Activated T-cell treated with anti-CD3 and anti-CD28 coated beads, Interleukin-2, amount 50 U/mL, for 72 hours (primary cell): ENCODE measurements at regions not wholly inside any gene's neighbourhood (a gene's known extent, or its start where the extent isn't known, plus 50 kb on each side); places are given as distances from the start of the nearest gene placed in this dataset.

Experiments used
- ATAC-seq, 2 donors: fragments of 150-1000 bp; cut with Tn5 transposase; replicated peaks in 1 of 2; 2 replicates each; pipeline ENCODE4 v1.10.0; 2021; ENCODE audit warnings: moderate library complexity in 2 of 2, mild to moderate bottlenecking in 1 of 2
- DNase-seq, 2 donors: peaks; one replicate each; pipeline ENCODE4 v3.0.0; 2021 to 2022; ENCODE audit warnings: mixed read lengths in 1 of 2
- H3K27ac Mint-ChIP-seq: one replicate; pipeline ENCODE4 v1.8.0; 2022; ENCODE audit warnings: mild to moderate bottlenecking, moderate library complexity, mixed read lengths
- H3K27me3 Mint-ChIP-seq: one replicate; pipeline ENCODE4 v1.8.0; 2022; ENCODE audit warnings: low read depth, mixed read lengths
- H3K36me3 Mint-ChIP-seq, 2 donors: one replicate each; pipeline ENCODE4 v1.8.0; 2022; ENCODE audit warnings: mixed read lengths in 2 of 2, mild to moderate bottlenecking in 1 of 2; ENCODE audit not compliant: insufficient read depth in 2 of 2
- H3K4me1 Mint-ChIP-seq: one replicate; pipeline ENCODE4 v1.8.0; 2022; ENCODE audit warnings: low read depth, mixed read lengths
- H3K4me3 Mint-ChIP-seq, 2 donors: one replicate each; pipeline ENCODE4 v1.8.0; 2022; ENCODE audit warnings: mild to moderate bottlenecking in 2 of 2, mixed read lengths in 2 of 2, moderate library complexity in 2 of 2
- H3K9me3 Mint-ChIP-seq, 2 donors: one replicate each; pipeline ENCODE4 v1.8.0; 2022; ENCODE audit warnings: mixed read lengths in 2 of 2

DNA sequence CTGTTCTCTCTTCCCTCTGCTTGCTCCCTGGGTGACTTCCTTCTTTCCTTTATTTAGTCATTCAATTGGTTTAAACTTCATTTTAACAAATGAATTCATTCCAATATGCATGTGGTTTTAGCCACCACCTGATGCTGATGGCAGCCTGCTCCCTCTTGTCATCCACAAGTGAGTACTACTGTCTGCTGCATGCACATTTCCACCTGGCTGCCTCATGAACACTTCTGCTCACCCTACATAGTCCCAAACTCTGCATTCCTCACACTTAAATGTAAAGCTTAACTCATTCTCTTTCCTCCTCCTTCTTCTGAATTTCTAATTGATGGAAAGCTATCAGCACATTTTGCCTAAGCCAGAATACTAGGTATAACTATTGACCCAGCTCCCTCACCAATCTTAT is 184.7 kb upstream of the ZNF462 start:
- no peak overlapping the region for H3K4me3 Mint-ChIP-seq
- H3K36me3 Mint-ChIP-seq = peaks cover 0 to 3% of the 10 kb centered on the region in 2 donors

DNA sequence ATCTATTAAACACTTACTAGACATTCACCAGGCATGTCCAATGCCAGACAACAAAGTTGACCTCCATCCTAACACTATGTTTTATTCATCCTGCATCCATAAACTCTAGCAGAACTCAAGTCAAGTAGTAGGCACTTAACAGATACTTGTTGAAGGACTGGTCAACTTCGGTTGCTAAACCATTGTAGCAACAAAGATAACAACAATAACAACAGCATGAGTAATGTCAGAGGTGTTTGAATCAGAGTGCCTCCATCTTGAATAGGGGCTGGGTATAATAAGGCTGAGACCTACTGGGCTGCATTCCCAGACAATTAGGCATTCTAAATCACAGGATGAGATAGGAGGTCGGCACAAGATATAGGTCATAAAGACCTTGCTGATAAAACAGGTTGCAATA is 180.5 kb upstream of the ZNF462 start:
- peaks cover 5 to 15% of the 10 kb centered on the region in 2 donors for H3K9me3 Mint-ChIP-seq
- H3K27ac Mint-ChIP-seq = no peak overlapping the region
- no peaks in the 10 kb centered on the region for H3K4me1 Mint-ChIP-seq

More for the DNA sequence above, 184.7 kb upstream of the ZNF462 start:
- Mint-ChIP-seq H3K9me3 (peaks cover 5 to 11% of the 10 kb centered on the region in 2 donors), H3K27ac (no peak overlapping the region), H3K4me1 (no peaks in the 10 kb centered on the region), H3K27me3 (no peaks in the 10 kb centered on the region)
- ATAC-seq = no peak
- DNase-seq = no peak

DNA sequence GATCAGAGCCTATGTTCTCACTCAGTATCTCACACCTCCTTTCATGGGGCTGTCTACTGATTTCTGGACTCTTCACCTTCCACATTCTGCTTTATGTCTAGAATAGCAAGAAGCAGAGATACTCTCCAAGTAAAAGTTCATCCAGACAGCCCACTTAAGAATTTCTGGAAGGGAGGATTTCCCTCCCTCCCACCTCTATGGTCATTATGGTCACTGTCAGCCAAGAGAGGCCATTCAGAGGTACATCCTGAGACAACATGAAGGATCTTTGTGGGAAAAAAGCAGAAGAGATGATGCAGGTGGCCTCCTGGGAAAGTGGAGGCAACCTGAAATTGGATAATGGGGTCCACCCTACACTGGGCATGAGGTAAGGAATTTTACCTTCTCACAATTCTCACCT is 179.5 kb upstream of the ZNF462 start:
- ATAC-seq = no peak
- no peaks in the 10 kb centered on the region for H3K4me1 Mint-ChIP-seq
- no peaks in the 10 kb centered on the region for H3K36me3 Mint-ChIP-seq
- no peak overlapping the region for H3K4me3 Mint-ChIP-seq
- H3K27ac Mint-ChIP-seq = no peak overlapping the region
- no peaks in the 10 kb centered on the region for H3K27me3 Mint-ChIP-seq
- peaks cover 5 to 12% of the 10 kb centered on the region in 2 donors for H3K9me3 Mint-ChIP-seq
- no peak for DNase-seq

More for the DNA sequence above, 180.5 kb upstream of the ZNF462 start:
- H3K36me3 Mint-ChIP-seq = peaks cover 0 to 3% of the 10 kb centered on the region in 2 donors
- DNase-seq = no peak
- H3K4me3 Mint-ChIP-seq = no peak overlapping the region
- no peak for ATAC-seq
- no peaks in the 10 kb centered on the region for H3K27me3 Mint-ChIP-seq

DNA sequence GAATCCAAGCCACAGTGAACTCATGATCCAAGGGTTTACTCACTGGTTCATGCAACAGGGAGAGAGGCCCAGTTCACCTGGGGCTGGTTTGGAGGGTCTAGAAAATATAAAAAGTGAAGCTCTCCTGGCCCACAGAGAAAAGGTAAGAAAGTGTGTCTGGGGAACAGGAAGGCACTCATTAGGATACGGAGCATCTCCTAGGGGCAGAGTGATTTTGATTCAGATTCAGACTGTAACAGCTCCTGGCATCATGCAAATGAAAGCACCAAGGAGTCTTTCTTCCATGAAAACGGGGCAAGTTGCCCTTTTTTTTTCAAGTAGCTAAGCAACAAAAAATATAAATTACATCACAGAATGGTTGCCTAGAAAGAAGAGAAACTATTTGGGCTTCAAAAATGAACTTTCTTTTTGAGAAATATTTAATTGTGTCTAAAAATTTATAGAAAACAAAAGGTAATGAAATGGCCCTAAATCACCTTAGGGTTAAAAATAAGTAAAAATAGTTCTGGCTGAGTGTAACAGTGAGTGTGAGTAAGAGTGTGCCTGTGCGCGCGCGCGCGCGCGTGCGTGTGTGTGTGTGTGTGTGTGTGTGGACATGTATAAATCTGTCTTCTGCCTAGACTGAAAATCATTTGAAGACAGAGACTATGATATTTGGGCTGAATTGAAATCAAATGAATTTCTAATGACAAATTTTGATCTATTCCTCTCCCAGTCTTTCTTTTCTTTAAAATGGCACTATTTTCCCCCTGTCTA is 177.8 kb upstream of the ZNF462 start:
- H3K9me3 Mint-ChIP-seq = peaks cover 5 to 11% of the 10 kb centered on the region in 2 donors
- no peak overlapping the region for H3K4me3 Mint-ChIP-seq

DNA sequence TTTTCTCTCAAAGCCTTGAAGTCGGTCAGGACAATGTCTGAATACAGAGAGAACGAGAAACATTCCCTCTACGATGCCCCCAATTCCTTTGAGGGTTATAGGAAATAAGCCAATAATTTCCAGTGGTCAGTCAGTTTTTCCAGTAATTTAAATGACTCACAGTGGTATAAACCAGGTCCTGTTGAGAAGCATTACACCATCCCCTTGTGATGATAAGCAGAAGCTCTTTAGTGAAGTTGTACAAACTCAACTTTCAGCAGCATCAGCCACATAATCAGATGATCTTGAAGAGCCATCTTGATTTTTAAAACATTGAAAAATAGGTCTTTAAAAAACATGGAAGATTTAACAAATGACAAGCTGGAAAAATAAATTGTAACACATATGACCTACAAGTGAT is 173.9 kb upstream of the ZNF462 start:
- H3K4me1 Mint-ChIP-seq = no peaks in the 10 kb centered on the region

More for the DNA sequence above, 177.8 kb upstream of the ZNF462 start:
- Mint-ChIP-seq H3K36me3 (no peaks in the 10 kb centered on the region), H3K4me1 (no peaks in the 10 kb centered on the region), H3K27me3 (no peaks in the 10 kb centered on the region), H3K27ac (no peak overlapping the region)
- ATAC-seq (no peak), DNase-seq (no peak)

DNA sequence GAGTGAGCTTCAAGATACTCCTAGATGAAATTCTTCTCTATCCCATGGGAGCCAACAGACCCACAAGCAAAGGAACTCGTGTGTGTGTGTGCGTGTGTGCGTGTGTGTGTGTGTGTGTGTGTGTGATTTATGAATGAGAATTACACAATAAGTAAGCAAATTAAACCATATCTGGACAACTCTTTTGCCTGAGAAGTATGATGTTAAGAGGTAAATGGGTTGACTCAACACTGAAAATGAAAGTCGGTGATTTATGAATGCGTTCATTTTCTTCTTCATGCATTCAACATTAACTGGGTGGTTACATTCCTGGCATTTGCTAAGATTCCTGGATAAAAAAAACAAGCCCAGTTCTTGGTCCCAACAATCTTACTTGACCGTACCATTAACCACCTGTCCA is 171.3 kb upstream of the ZNF462 start:
- no peak for DNase-seq
- no peak overlapping the region for H3K4me3 Mint-ChIP-seq

More for the DNA sequence above, 173.9 kb upstream of the ZNF462 start:
- Mint-ChIP-seq H3K27ac (no peak overlapping the region), H3K4me3 (no peak overlapping the region), H3K27me3 (no peaks in the 10 kb centered on the region), H3K36me3 (no peaks in the 10 kb centered on the region), H3K9me3 (peaks cover 2 to 6% of the 10 kb centered on the region in 2 donors)
- ATAC-seq (no peak), DNase-seq (no peak)

DNA sequence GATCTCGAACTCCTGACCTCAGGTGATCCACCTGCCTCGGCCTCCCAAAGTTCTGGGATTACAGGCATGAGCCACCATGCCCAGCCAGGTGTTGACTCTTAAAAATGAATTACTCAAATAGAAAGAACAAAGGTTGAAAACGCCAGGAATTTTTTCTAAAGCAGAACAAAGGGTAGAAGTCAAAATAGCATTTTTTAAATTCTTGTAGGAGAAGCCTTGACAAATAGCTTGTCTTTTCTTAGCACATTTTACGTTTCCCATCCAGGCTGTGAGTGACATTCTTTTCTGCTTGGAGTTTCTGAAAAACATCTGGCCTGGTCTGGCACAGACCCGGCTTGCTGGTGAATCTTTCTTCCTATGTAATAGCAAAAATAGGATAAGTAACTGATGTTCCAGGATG is 169.4 kb upstream of the ZNF462 start:
- no peaks in the 10 kb centered on the region for H3K4me1 Mint-ChIP-seq
- DNase-seq (no peak), ATAC-seq (no peak)
- H3K36me3 Mint-ChIP-seq = no peaks in the 10 kb centered on the region
- no peak overlapping the region for H3K27ac Mint-ChIP-seq
- no peak overlapping the region for H3K4me3 Mint-ChIP-seq
- no peaks in the 10 kb centered on the region for H3K27me3 Mint-ChIP-seq
- peaks cover 0 to 3% of the 10 kb centered on the region in 2 donors for H3K9me3 Mint-ChIP-seq

More for the DNA sequence above, 171.3 kb upstream of the ZNF462 start:
- no peaks in the 10 kb centered on the region for H3K27me3 Mint-ChIP-seq
- peaks cover 0 to 3% of the 10 kb centered on the region in 2 donors for H3K9me3 Mint-ChIP-seq
- no peaks in the 10 kb centered on the region for H3K36me3 Mint-ChIP-seq
- no peak overlapping the region for H3K27ac Mint-ChIP-seq
- H3K4me1 Mint-ChIP-seq = no peaks in the 10 kb centered on the region
- ATAC-seq = no peak

DNA sequence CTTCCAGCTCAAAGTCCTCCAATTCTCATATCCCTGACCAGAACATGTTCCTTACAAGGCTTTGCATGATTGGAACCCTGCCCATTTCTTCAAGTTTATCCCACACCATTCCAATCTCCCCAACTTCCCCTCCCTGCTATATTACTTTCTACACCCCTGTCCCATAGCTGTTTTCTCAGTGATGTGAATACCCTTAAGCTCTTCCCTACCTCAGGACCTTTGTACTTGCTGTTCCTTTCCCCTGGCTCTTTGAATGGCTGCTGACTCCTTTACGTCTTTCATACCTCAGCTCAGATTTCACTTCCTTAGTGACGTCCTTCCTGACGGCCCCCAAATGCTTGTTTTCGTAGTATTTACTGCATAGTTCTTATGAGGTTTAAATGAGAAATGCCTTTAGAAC is 166.2 kb upstream of the ZNF462 start:
- ATAC-seq (no peak), DNase-seq (no peak)
- H3K27ac Mint-ChIP-seq = no peak overlapping the region
- H3K4me1 Mint-ChIP-seq = no peaks in the 10 kb centered on the region
- peaks cover 0 to 5% of the 10 kb centered on the region in 2 donors for H3K9me3 Mint-ChIP-seq
- H3K27me3 Mint-ChIP-seq = no peaks in the 10 kb centered on the region
- no peaks in the 10 kb centered on the region for H3K36me3 Mint-ChIP-seq
- no peak overlapping the region for H3K4me3 Mint-ChIP-seq

DNA sequence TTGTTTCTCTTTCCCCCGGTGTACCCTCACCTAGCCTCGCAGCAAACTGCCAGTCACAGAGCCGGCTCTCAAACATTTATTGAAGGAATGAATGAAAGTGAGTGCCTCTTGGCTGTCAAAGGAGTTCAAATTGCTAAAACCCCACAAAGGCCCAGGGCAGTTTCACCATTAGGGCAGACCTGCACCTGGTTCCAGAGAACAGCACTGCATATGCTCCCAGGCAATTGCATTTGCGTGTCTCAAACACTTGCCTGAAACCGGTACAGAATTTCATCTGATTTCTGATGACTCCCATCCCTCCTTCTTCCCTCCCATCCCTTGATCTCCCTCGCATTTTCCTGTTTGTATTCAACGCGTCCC is 165.6 kb upstream of the ZNF462 start:
- no peak for DNase-seq
- H3K36me3 Mint-ChIP-seq = no peaks in the 10 kb centered on the region
- ATAC-seq = no peak
- H3K4me3 Mint-ChIP-seq = no peak overlapping the region
- no peak overlapping the region for H3K27ac Mint-ChIP-seq
- H3K27me3 Mint-ChIP-seq = no peaks in the 10 kb centered on the region
- H3K9me3 Mint-ChIP-seq = peaks cover 0 to 7% of the 10 kb centered on the region in 2 donors
- H3K4me1 Mint-ChIP-seq = no peaks in the 10 kb centered on the region

DNA sequence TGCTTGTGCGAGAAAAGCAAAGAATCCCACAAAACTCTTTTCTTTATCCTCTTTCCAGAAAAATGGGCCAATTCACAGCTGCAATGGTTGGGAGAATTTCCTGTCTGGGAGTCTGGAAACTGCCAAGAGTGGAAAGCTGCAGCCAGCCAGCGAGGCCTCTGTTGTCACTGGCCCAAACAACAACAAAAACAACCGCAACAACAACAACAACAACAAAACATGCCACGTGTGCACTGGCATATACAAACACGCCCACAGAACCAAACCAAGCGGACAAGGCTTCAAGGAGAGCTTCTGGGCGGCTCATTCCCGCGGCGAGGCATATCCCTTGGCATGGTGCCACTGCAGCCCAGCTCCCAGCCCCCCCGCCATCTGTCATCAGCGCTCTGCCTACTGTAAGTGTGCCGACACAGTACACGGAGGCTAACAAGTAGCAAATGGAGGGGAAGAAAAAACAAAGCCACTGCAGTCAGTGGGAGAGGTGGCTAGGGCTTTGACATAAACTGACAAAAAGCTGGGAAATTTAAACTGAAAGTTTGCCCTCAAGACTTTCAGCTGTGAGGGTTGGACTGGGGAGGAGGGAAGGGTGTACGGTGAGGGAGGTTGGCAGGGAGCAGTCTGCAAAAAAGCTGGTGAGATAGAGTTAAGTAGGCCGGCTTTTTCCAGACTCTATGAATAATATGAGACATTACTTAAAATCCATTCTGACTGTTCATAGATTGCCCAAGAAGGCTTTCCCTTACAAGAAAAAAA is 165.0 kb upstream of the ZNF462 start:
- no peak for ATAC-seq
- no peaks in the 10 kb centered on the region for H3K36me3 Mint-ChIP-seq
- no peaks in the 10 kb centered on the region for H3K4me1 Mint-ChIP-seq
- no peak overlapping the region for H3K27ac Mint-ChIP-seq
- no peak for DNase-seq
- peaks cover 2 to 12% of the 10 kb centered on the region in 2 donors for H3K9me3 Mint-ChIP-seq
- no peaks in the 10 kb centered on the region for H3K27me3 Mint-ChIP-seq
- no peak overlapping the region for H3K4me3 Mint-ChIP-seq

DNA sequence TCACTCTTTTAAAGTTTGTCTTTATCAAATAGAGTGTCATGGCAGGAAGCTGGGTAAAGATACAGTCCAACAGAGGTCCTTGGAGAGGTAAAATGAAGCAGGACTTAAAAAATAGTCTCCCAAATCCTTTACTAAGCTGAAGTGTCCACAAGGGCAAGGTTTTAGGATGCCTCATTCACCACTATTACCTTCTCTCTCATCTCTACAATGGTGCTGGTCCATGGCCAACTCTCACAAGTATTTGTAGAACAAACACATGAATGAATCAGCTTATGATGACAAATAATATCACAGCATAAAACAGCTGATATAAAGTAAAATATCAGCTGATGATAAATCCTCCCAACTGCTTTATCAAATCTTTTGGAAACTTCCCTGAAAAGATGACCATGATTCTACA is 162.3 kb upstream of the ZNF462 start:
- H3K4me1 Mint-ChIP-seq = no peaks in the 10 kb centered on the region
- no peaks in the 10 kb centered on the region for H3K36me3 Mint-ChIP-seq
- H3K27me3 Mint-ChIP-seq = no peaks in the 10 kb centered on the region
- H3K27ac Mint-ChIP-seq = no peak overlapping the region
- H3K9me3 Mint-ChIP-seq = peaks cover 4 to 20% of the 10 kb centered on the region in 2 donors
- DNase-seq (no peak), ATAC-seq (no peak)
- no peak overlapping the region for H3K4me3 Mint-ChIP-seq

DNA sequence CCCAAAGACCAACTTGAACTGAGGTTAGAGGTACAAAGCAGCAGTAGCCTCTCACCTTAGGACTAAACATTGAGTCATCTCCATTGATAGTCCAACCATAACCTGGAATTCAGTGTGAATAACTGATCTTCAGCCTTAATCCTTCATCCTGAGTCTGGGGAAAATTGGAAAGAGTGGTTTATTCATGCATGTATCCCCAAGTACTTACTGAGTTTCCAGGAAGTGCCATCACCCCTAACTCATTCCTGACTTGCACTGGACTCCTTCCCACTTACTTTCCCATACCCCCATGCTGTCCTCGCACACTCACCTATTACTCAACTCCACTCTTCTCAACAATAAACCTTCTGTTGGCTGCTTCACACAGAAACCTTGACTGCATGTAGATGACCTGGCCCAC is 161.4 kb upstream of the ZNF462 start:
- Mint-ChIP-seq H3K27me3 (no peaks in the 10 kb centered on the region), H3K9me3 (peaks cover 4 to 21% of the 10 kb centered on the region in 2 donors), H3K36me3 (no peaks in the 10 kb centered on the region), H3K4me1 (no peaks in the 10 kb centered on the region), H3K4me3 (no peak overlapping the region), H3K27ac (no peak overlapping the region)
- no peak for DNase-seq
- no peak for ATAC-seq

DNA sequence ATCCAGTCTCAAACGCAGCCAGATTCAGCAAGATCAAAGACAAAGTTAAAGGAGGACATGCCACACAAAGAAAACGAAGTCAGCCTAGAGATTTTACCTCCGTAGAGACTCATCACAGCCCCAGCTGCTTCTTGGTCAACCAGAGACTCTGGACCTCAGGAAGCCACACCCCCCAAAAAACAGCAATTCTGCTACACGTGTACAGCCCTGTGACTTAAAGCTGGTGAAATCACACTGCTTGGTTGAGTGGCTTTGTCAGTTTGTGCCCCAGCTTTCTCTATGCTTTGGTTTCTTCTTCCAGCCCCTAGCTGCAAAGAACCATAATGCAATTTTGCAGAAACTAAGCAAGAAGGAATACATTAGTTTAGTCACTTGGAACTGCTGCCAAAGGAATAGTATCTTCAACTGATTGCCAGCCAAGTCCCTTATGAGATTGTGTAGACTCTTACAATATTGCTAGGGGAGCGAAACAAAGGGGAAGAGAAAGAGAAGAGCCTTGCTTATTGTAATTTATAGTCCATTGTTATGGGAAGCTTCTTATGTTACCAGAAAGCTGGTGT is 158.8 kb upstream of the ZNF462 start:
- Mint-ChIP-seq H3K9me3 (peaks cover 5 to 21% of the 10 kb centered on the region in 2 donors), H3K4me1 (no peaks in the 10 kb centered on the region), H3K27ac (no peak overlapping the region)

More for the DNA sequence above, 158.8 kb upstream of the ZNF462 start:
- no peak overlapping the region for H3K4me3 Mint-ChIP-seq
- no peaks in the 10 kb centered on the region for H3K36me3 Mint-ChIP-seq
- no peaks in the 10 kb centered on the region for H3K27me3 Mint-ChIP-seq
- DNase-seq = no peak
- no peak for ATAC-seq
